Adrenal gland (tissue), 5 donors: ENCODE measurements at regions not wholly inside any gene's neighbourhood (a gene's known extent, or its start where the extent isn't known, plus 50 kb on each side); places are given as distances from the start of the nearest gene placed in this dataset.

Experiments
- CTCF ChIP-seq, 6 experiments: fragments of 450-650 bp in 4 of 6; fragments of 200-600 bp in 2 of 6; sonication (generic) in 1 of 6; IDR thresholded peaks; 1 replicate in 5 of 6; 2 replicates in 1 of 6; pipeline versions ENCODE4 v1.5.1 to v1.8.0; 2016 to 2021; ENCODE audit warnings: antibody characterized with exemption in 6 of 6, mild to moderate bottlenecking in 2 of 6, moderate library complexity in 1 of 6
- POLR2A ChIP-seq, 2 donors: fragments of 450-650 bp; IDR thresholded peaks; one replicate each; pipeline ENCODE4 v1.6.1; 2017; ENCODE audit warnings: antibody characterized with exemption in 2 of 2, mild to moderate bottlenecking in 2 of 2, moderate library complexity in 1 of 2
- donor health status: DM: no; HTN: no; CAD: no.

GRCh38 chr6:122198922-122199321 lies 200.5 kb upstream of the HSF2 start:
- TF ChIP-seq POLR2A (IDR thresholded peaks at IDR 0.05) (no peak), CTCF (IDR thresholded peaks at IDR 0.05) (no peak)
